ENCODE measurements at regions not wholly inside any gene's neighbourhood (a gene's known extent, or its start where the extent isn't known, plus 50 kb on each side); places are given as distances from the start of the nearest gene placed in this dataset.

DNA sequence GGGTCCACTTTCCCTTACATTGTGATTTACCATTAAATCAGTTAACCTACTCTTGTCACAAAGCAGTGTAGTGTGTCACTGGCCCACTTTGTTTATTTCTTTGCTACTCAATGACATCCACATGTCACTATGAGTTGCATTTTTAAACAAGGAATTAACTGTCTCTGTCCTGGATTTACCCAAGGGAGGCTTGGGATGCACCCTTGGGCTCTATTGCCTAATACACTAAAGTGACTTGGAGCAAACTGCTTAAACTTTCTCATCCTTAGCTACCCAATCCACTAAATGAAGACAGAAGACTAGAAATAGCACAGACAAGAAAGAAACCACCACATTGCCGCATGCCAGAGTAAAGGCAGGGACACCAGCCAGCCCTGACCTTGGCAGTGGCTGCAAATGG, 136.2 kb upstream of the TIAM1 start:
- DNase-seq (ENCODE audit: low read depth): no peak
- Histone ChIP-seq H4K20me1 (ENCODE audit: insufficient read depth, low read length) (no peaks in the 10 kb centered on the region), H3K9me3 (ENCODE audit: insufficient read depth, low read depth, low read length) (peaks cover 8% of the 10 kb centered on the region), H3K27ac (ENCODE audit: low read depth, low read length) (no peak overlapping the region), H3K4me1 (ENCODE audit: insufficient read depth, low read length) (no peaks in the 10 kb centered on the region), H3K9ac (ENCODE audit: low read length) (no peak overlapping the region), H2AFZ (ENCODE audit: low read depth, low read length) (no peak overlapping the region), H3K4me3 (ENCODE audit: insufficient read depth, low read depth, low read length) (no peak overlapping the region), H3K79me2 (ENCODE audit: insufficient read depth, low read length) (no peaks in the 10 kb centered on the region), H3K27me3 (ENCODE audit: insufficient read depth, low read length) (no peaks in the 10 kb centered on the region), H3K36me3 (ENCODE audit: insufficient read depth, low read length) (no peaks in the 10 kb centered on the region), H3K4me2 (ENCODE audit: low read length) (no peak overlapping the region)
- Mint-ChIP-seq H3K27ac (ENCODE audit: unreplicated experiment) (no peak overlapping the region), H3K4me3 (ENCODE audit: unreplicated experiment) (no peak overlapping the region), H3K4me1 (ENCODE audit: low read depth, unreplicated experiment) (no peaks in the 10 kb centered on the region), H3K27me3 (ENCODE audit: low read depth, unreplicated experiment) (no peaks in the 10 kb centered on the region), H3K9me3 (ENCODE audit: unreplicated experiment) (peaks cover 9% of the 10 kb centered on the region), H3K36me3 (ENCODE audit: low read depth, unreplicated experiment) (no peaks in the 10 kb centered on the region)
- FAIRE-seq: no peak
- TF ChIP-seq, protein P1, sequence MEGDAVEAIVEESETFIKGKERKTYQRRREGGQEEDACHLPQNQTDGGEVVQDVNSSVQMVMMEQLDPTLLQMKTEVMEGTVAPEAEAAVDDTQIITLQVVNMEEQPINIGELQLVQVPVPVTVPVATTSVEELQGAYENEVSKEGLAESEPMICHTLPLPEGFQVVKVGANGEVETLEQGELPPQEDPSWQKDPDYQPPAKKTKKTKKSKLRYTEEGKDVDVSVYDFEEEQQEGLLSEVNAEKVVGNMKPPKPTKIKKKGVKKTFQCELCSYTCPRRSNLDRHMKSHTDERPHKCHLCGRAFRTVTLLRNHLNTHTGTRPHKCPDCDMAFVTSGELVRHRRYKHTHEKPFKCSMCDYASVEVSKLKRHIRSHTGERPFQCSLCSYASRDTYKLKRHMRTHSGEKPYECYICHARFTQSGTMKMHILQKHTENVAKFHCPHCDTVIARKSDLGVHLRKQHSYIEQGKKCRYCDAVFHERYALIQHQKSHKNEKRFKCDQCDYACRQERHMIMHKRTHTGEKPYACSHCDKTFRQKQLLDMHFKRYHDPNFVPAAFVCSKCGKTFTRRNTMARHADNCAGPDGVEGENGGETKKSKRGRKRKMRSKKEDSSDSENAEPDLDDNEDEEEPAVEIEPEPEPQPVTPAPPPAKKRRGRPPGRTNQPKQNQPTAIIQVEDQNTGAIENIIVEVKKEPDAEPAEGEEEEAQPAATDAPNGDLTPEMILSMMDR (IDR thresholded peaks at IDR 0.05; ENCODE audit: insufficient read depth, low read depth, low read length): no peak
- no peak for TF ChIP-seq EZH2 (IDR thresholded peaks at IDR 0.05; ENCODE audit: insufficient read depth, low read length)

GRCh38 chr21:31479714-31480113, 135.7 kb upstream of the TIAM1 start:
- Histone ChIP-seq H3K27ac (ENCODE audit: low read depth, low read length) (no peak overlapping the region), H3K9me3 (ENCODE audit: insufficient read depth, low read depth, low read length) (peaks cover 8% of the 10 kb centered on the region), H3K36me3 (ENCODE audit: insufficient read depth, low read length) (no peaks in the 10 kb centered on the region), H3K4me3 (ENCODE audit: insufficient read depth, low read depth, low read length) (no peak overlapping the region), H2AFZ (ENCODE audit: low read depth, low read length) (no peak overlapping the region), H4K20me1 (ENCODE audit: insufficient read depth, low read length) (no peaks in the 10 kb centered on the region), H3K4me1 (ENCODE audit: insufficient read depth, low read length) (no peaks in the 10 kb centered on the region), H3K79me2 (ENCODE audit: insufficient read depth, low read length) (no peaks in the 10 kb centered on the region), H3K27me3 (ENCODE audit: insufficient read depth, low read length) (no peaks in the 10 kb centered on the region), H3K9ac (ENCODE audit: low read length) (no peak overlapping the region), H3K4me2 (ENCODE audit: low read length) (no peak overlapping the region)
- no peak for FAIRE-seq
- Mint-ChIP-seq H3K27me3 (ENCODE audit: low read depth, unreplicated experiment) (no peaks in the 10 kb centered on the region), H3K4me1 (ENCODE audit: low read depth, unreplicated experiment) (no peaks in the 10 kb centered on the region), H3K36me3 (ENCODE audit: low read depth, unreplicated experiment) (no peaks in the 10 kb centered on the region), H3K4me3 (ENCODE audit: unreplicated experiment) (no peak overlapping the region), H3K27ac (ENCODE audit: unreplicated experiment) (no peak overlapping the region), H3K9me3 (ENCODE audit: unreplicated experiment) (peaks cover 6% of the 10 kb centered on the region)
- TF ChIP-seq, protein P1 (IDR thresholded peaks at IDR 0.05; ENCODE audit: insufficient read depth, low read depth, low read length): no peak
- no peak for TF ChIP-seq EZH2 (IDR thresholded peaks at IDR 0.05; ENCODE audit: insufficient read depth, low read length)
- DNase-seq (ENCODE audit: low read depth): no peak

GRCh38 chr21:31479222-31479621, 135.2 kb upstream of the TIAM1 start:
- no peaks in the 10 kb centered on the region for H4K20me1 ChIP-seq (ENCODE audit: insufficient read depth, low read length)
- H3K4me1 ChIP-seq (ENCODE audit: insufficient read depth, low read length): no peaks in the 10 kb centered on the region
- Mint-ChIP-seq H3K27ac (ENCODE audit: unreplicated experiment) (no peak overlapping the region), H3K9me3 (ENCODE audit: unreplicated experiment) (peaks cover 5% of the 10 kb centered on the region), H3K4me3 (ENCODE audit: unreplicated experiment) (no peak overlapping the region), H3K27me3 (ENCODE audit: low read depth, unreplicated experiment) (no peaks in the 10 kb centered on the region), H3K36me3 (ENCODE audit: low read depth, unreplicated experiment) (no peaks in the 10 kb centered on the region), H3K4me1 (ENCODE audit: low read depth, unreplicated experiment) (no peaks in the 10 kb centered on the region)
- H2AFZ ChIP-seq (ENCODE audit: low read depth, low read length): no peak overlapping the region
- TF ChIP-seq, protein P1 (IDR thresholded peaks at IDR 0.05; ENCODE audit: insufficient read depth, low read depth, low read length): no peak
- TF ChIP-seq EZH2 (IDR thresholded peaks at IDR 0.05; ENCODE audit: insufficient read depth, low read length): no peak
- H3K36me3 ChIP-seq (ENCODE audit: insufficient read depth, low read length): no peaks in the 10 kb centered on the region
- no peaks in the 10 kb centered on the region for H3K79me2 ChIP-seq (ENCODE audit: insufficient read depth, low read length)
- H3K27ac ChIP-seq (ENCODE audit: low read depth, low read length): no peak overlapping the region
- H3K9ac ChIP-seq (ENCODE audit: low read length): no peak overlapping the region
- no peaks in the 10 kb centered on the region for H3K27me3 ChIP-seq (ENCODE audit: insufficient read depth, low read length)
- peaks cover 8% of the 10 kb centered on the region for H3K9me3 ChIP-seq (ENCODE audit: insufficient read depth, low read depth, low read length)
- no peak overlapping the region for H3K4me3 ChIP-seq (ENCODE audit: insufficient read depth, low read depth, low read length)
- no peak overlapping the region for H3K4me2 ChIP-seq (ENCODE audit: low read length)
- no peak for FAIRE-seq
- DNase-seq (ENCODE audit: low read depth): no peak

All from astrocyte (in vitro differentiated cells and primary cell).